GM12875 (cell line): ENCODE measurements at regions not wholly inside any gene's neighbourhood (a gene's known extent, or its start where the extent isn't known, plus 50 kb on each side); places are given as distances from the start of the nearest gene placed in this dataset.

Experiments
- H3K4me3 ChIP-seq: one replicate; pipeline ENCODE4 v1.5.1; 2011; ENCODE audit warnings: low read depth, low read length, control low read depth
- CTCF ChIP-seq: IDR thresholded peaks from 2 replicates; pipeline ENCODE4 v1.5.1; 2011; ENCODE audit warnings: low read depth, mild to moderate bottlenecking, control low read depth, inconsistent platforms, low read length, moderate library complexity, borderline replicate concordance; ENCODE audit not compliant: insufficient read depth

GRCh38 chr6:139877828-139878405 is 503.5 kb upstream of the CITED2 start:
- TF ChIP-seq CTCF, result no peak

GRCh38 chr6:139872665-139873064 is 498.2 kb upstream of the CITED2 start:
- no peak for TF ChIP-seq CTCF
- H3K4me3 ChIP-seq, result no peak overlapping the region

More at GRCh38 chr6:139877828-139878405, 503.5 kb upstream of the CITED2 start:
- no peak overlapping the region for H3K4me3 ChIP-seq

- no peak for TF ChIP-seq CTCF
- no peak overlapping the region for H3K4me3 ChIP-seq
Measured at GRCh38 chr6:139871803-139872510, 497.5 kb upstream of the CITED2 start.

GRCh38 chr6:139871165-139871710 is 496.8 kb upstream of the CITED2 start:
- no peak overlapping the region for H3K4me3 ChIP-seq

GRCh38 chr6:139868576-139868975 is 494.1 kb upstream of the CITED2 start:
- no peak overlapping the region for H3K4me3 ChIP-seq
- TF ChIP-seq CTCF, result no peak

More at GRCh38 chr6:139871165-139871710, 496.8 kb upstream of the CITED2 start:
- TF ChIP-seq CTCF, result no peak

- TF ChIP-seq CTCF, result no peak
Measured at GRCh38 chr6:139863964-139864363, 489.5 kb upstream of the CITED2 start.

GRCh38 chr6:139863346-139863745 is 488.9 kb upstream of the CITED2 start:
- no peak overlapping the region for H3K4me3 ChIP-seq
- no peak for TF ChIP-seq CTCF

More at GRCh38 chr6:139863964-139864363, 489.5 kb upstream of the CITED2 start:
- H3K4me3 ChIP-seq, result no peak overlapping the region
